ENCODE measurements at regions not wholly inside any gene's neighbourhood (a gene's known extent, or its start where the extent isn't known, plus 50 kb on each side); places are given as distances from the start of the nearest gene placed in this dataset.

DNA sequence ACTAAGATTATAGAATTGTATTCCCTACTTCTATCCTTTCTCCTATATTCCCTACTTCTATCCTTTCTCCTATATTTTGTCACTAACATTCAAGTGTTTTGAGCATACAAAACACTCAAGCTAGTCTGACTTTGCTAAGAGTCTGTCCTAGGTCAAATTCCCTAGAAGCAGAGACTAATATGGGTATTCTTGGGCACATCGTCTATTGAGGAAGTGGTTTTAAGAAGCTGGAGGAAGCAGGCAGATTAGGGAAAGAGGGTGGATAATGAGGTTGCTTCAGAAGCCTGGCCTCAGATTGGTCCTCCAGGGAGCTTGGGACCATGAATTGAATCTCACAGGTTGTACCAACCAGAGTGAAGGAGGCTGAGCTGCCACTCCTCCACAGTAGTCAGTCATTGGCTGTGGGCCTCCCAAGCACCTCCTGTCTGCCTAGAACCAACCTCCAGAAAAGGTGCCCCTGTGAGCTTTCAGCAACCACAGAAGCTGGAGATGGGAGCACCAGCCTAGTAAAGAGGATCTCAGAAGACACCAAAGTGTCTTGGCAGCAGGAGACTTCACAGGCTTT, 295.9 kb upstream of the PHF14 start:
- Histone ChIP-seq H3K4me3 (no peak overlapping the region), H3K27me3 (ENCODE audit: low read depth) (no peaks in the 10 kb centered on the region), H3K9me3 (no peaks in the 10 kb centered on the region), H3K36me3 (no peaks in the 10 kb centered on the region), H3K4me1 (no peaks in the 10 kb centered on the region), H3K27ac (no peak overlapping the region)
- DNase-seq (no peak), ATAC-seq (no peak)
- intact Hi-C loops (cut with DNase I) = no loop called here
- TF ChIP-seq, protein P1, sequence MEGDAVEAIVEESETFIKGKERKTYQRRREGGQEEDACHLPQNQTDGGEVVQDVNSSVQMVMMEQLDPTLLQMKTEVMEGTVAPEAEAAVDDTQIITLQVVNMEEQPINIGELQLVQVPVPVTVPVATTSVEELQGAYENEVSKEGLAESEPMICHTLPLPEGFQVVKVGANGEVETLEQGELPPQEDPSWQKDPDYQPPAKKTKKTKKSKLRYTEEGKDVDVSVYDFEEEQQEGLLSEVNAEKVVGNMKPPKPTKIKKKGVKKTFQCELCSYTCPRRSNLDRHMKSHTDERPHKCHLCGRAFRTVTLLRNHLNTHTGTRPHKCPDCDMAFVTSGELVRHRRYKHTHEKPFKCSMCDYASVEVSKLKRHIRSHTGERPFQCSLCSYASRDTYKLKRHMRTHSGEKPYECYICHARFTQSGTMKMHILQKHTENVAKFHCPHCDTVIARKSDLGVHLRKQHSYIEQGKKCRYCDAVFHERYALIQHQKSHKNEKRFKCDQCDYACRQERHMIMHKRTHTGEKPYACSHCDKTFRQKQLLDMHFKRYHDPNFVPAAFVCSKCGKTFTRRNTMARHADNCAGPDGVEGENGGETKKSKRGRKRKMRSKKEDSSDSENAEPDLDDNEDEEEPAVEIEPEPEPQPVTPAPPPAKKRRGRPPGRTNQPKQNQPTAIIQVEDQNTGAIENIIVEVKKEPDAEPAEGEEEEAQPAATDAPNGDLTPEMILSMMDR (IDR thresholded peaks at IDR 0.05) = no peak

DNA sequence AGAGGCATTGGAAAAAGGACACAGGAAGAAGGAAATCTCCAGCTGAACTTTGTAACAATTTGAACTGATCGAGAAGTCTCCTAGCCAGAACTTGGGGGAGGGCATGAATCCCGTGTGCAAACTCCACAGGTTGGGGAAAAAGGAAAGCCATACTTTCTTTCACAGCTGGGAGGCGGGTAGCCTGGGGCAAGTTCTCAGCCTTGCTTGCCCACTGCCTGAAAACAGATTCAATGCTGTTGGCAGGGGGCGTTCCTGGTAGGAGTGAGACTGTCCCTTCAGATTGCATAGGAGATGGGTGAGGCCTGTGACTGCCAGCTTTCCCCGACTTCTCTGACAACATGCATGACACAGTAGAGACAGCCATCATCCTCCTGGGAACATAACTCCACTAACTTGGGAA, 289.1 kb upstream of the PHF14 start:
- Histone ChIP-seq H3K36me3 (no peaks in the 10 kb centered on the region), H3K9me3 (no peaks in the 10 kb centered on the region), H3K27ac (no peak overlapping the region), H3K4me1 (no peaks in the 10 kb centered on the region), H3K4me3 (no peak overlapping the region), H3K27me3 (ENCODE audit: low read depth) (no peaks in the 10 kb centered on the region)
- TF ChIP-seq, protein P1 (IDR thresholded peaks at IDR 0.05) = no peak
- no peak for ATAC-seq
- no peak for DNase-seq
- intact Hi-C loops (cut with DNase I) = no loop called here

DNA sequence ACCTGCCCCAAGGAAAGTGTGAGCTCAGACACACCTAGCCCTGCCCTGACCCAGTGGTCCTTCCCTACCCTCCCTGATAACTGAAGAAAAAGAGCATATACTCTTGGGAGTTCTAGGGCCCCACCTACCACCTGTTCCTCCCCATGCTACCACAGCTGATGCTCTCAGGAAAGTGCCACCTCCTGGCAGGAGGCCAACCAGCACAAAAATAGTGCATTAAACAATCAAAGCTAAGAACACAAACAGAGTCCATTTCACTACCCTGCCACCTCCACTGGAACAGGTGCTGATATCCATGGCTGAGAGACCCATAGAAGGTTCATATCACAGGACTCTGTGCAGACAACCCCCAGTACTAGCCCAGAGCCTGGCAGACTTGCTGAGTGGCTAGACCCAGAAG, 288.6 kb upstream of the PHF14 start:
- TF ChIP-seq, protein P1 (IDR thresholded peaks at IDR 0.05) = no peak
- Histone ChIP-seq H3K4me3 (no peak overlapping the region), H3K27ac (no peak overlapping the region), H3K9me3 (no peaks in the 10 kb centered on the region), H3K36me3 (no peaks in the 10 kb centered on the region), H3K4me1 (no peaks in the 10 kb centered on the region), H3K27me3 (ENCODE audit: low read depth) (no peaks in the 10 kb centered on the region)
- ATAC-seq (no peak), DNase-seq (no peak)
- intact Hi-C loops (cut with DNase I) = no loop called here

DNA sequence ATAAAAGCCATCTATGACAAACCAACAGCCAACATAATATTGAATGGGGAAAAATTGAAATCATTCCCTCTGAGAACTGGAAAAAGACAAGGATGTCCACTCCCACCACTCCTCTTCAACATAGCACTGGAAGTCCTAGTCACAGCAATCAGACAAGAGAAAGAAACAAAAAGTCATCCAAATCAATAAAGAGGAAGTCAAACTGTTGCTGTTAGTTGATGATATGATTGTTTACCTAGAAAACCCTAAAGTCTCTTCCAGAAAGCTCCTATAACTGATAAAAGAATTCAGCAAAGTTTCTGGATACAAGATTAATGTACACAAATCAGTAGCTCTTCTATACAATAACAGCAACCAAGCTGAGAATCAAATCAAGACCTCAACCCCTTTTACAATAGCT, 285.1 kb upstream of the PHF14 start:
- no peak for DNase-seq

DNA sequence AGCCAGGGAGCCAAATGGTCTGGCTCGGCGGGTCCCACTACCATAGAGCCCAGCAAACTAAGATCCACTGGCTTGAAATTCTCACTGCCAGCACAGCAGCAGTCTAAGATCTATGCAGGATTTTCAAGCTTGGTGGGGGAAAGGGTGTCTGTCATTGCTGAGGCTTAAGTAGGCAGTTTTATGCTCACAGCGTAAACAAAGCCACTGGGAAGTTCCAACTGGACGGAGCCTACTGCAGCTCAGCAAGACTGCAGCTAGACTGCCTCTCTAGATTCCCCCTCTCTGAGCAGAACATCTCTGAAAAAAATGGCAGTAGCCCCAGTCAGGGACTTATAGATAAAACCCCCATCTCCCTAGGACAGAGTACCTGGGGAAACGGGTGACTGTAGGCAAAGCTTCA, 277.6 kb upstream of the PHF14 start:
- no peak for DNase-seq
- Histone ChIP-seq H3K27ac (no peak overlapping the region), H3K27me3 (ENCODE audit: low read depth) (no peaks in the 10 kb centered on the region), H3K4me3 (no peak overlapping the region), H3K9me3 (peaks cover 7% of the 10 kb centered on the region), H3K36me3 (no peaks in the 10 kb centered on the region), H3K4me1 (no peaks in the 10 kb centered on the region)
- TF ChIP-seq, protein P1 (IDR thresholded peaks at IDR 0.05) = no peak
- no peak for ATAC-seq
- intact Hi-C loops (cut with DNase I) = no loop called here

More for the DNA sequence above, 285.1 kb upstream of the PHF14 start:
- no peaks in the 10 kb centered on the region for H3K9me3 ChIP-seq
- no peak overlapping the region for H3K4me3 ChIP-seq
- TF ChIP-seq, protein P1 (IDR thresholded peaks at IDR 0.05) = no peak
- H3K27me3 ChIP-seq (ENCODE audit: low read depth) = no peaks in the 10 kb centered on the region
- ATAC-seq = no peak
- no peaks in the 10 kb centered on the region for H3K4me1 ChIP-seq
- no peaks in the 10 kb centered on the region for H3K36me3 ChIP-seq
- intact Hi-C loops (cut with DNase I) = no loop called here
- H3K27ac ChIP-seq = no peak overlapping the region

DNA sequence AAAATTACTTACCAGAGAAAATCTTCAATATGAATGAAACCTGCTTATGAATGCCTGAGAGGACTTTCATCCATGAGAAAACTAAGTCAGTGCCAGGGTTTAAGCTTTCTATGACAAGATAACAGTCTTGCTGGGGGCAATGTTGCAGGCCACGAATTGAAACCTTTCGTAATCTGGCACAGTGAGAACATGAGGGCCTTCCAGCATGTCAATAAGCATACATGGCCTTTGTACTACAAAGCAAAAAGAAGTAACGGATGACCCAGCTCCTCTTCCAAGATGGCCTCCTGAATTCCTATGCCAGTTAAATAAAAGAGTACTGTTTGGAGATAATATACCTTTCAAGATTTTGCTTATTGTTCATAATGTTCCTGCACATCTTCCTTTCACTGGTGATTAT, 270.6 kb upstream of the PHF14 start:
- TF ChIP-seq, protein P1 (IDR thresholded peaks at IDR 0.05) = no peak
- no peak for ATAC-seq

More for the DNA sequence above, 270.6 kb upstream of the PHF14 start:
- peaks cover 3% of the 10 kb centered on the region for H3K9me3 ChIP-seq
- H3K27me3 ChIP-seq (ENCODE audit: low read depth) = no peaks in the 10 kb centered on the region
- no peaks in the 10 kb centered on the region for H3K4me1 ChIP-seq
- no peak overlapping the region for H3K4me3 ChIP-seq
- intact Hi-C loops (cut with DNase I) = no loop called here
- H3K36me3 ChIP-seq = no peaks in the 10 kb centered on the region
- no peak for DNase-seq
- H3K27ac ChIP-seq = no peak overlapping the region

Measured in lower lobe of right lung (tissue), 2 donors.